ENCODE measurements at regions not wholly inside any gene's neighbourhood (a gene's known extent, or its start where the extent isn't known, plus 50 kb on each side); places are given as distances from the start of the nearest gene placed in this dataset.
A peak's percentile ranks its signal among the peaks of the same experiment; 100 is the strongest.

- Histone ChIP-seq H3K36me3 (ENCODE audit: control insufficient read depth in 3 of 3, insufficient read depth in 2 of 3, low read depth in 1 of 3, low read length in 3 of 3) (no peaks in the 10 kb centered on the region), H3K27ac (ENCODE audit: low read depth in 1 of 3, low read length in 2 of 3) (peak overlapping the region in 2 of 3 donors; percentile 3 to 65), H3K27me3 (ENCODE audit: control insufficient read depth in 3 of 3, insufficient read depth in 3 of 3, low read length in 3 of 3) (no peaks in the 10 kb centered on the region), H3K4me1 (ENCODE audit: control insufficient read depth in 3 of 3, insufficient read depth in 2 of 3, low read depth in 1 of 3, low read length in 2 of 3) (peaks cover 0 to 19% (median 9%) of the 10 kb centered on the region in 3 donors), H3K4me3 (ENCODE audit: low read depth in 1 of 3, low read length in 3 of 3) (no peak overlapping the region), H3K9me3 (ENCODE audit: control insufficient read depth in 2 of 2, insufficient read depth in 1 of 2, low read depth in 1 of 2, low read length in 1 of 2) (no peaks in the 10 kb centered on the region)
- FAIRE-seq (no peak), DNase-seq (peak in 1 of 2 donors; percentile 74)
- WGBS, 3 donors: 46 to 72% (median 70%) methylated on average over 6 of the region's 6 CpGs
Observed at GRCh38 chr3:113151461-113152031, 59.8 kb upstream of the BOC start.

GRCh38 chr3:113152849-113153248 is 58.5 kb upstream of the BOC start:
- H3K4me1 ChIP-seq (ENCODE audit: control insufficient read depth in 3 of 3, insufficient read depth in 2 of 3, low read depth in 1 of 3, low read length in 2 of 3): peaks cover 0 to 19% (median 8%) of the 10 kb centered on the region in 3 donors
- no peak for FAIRE-seq
- H3K9me3 ChIP-seq (ENCODE audit: control insufficient read depth in 2 of 2, insufficient read depth in 1 of 2, low read depth in 1 of 2, low read length in 1 of 2): no peaks in the 10 kb centered on the region

GRCh38 chr3:113153499-113154107 is 57.8 kb upstream of the BOC start:
- Histone ChIP-seq H3K27me3 (ENCODE audit: control insufficient read depth in 3 of 3, insufficient read depth in 3 of 3, low read length in 3 of 3) (no peaks in the 10 kb centered on the region), H3K36me3 (ENCODE audit: control insufficient read depth in 3 of 3, insufficient read depth in 2 of 3, low read depth in 1 of 3, low read length in 3 of 3) (no peaks in the 10 kb centered on the region), H3K4me1 (ENCODE audit: control insufficient read depth in 3 of 3, insufficient read depth in 2 of 3, low read depth in 1 of 3, low read length in 2 of 3) (peaks cover 0 to 14% (median 8%) of the 10 kb centered on the region in 3 donors), H3K9me3 (ENCODE audit: control insufficient read depth in 2 of 2, insufficient read depth in 1 of 2, low read depth in 1 of 2, low read length in 1 of 2) (peaks cover 0 to 3% of the 10 kb centered on the region in 2 donors), H3K4me3 (ENCODE audit: low read depth in 1 of 3, low read length in 3 of 3) (no peak overlapping the region), H3K27ac (ENCODE audit: low read depth in 1 of 3, low read length in 2 of 3) (no peak overlapping the region)
- FAIRE-seq (no peak), DNase-seq (no peak)
- WGBS, 3 donors: 75 to 83% (median 76%) methylated on average over 3 of the region's 3 CpGs

More at GRCh38 chr3:113152849-113153248, 58.5 kb upstream of the BOC start:
- DNase-seq: no peak
- no peak overlapping the region for H3K4me3 ChIP-seq (ENCODE audit: low read depth in 1 of 3, low read length in 3 of 3)
- WGBS, 3 donors: 50 to 53% (median 50%) methylated on average over 1 of the region's 1 CpG
- no peaks in the 10 kb centered on the region for H3K36me3 ChIP-seq (ENCODE audit: control insufficient read depth in 3 of 3, insufficient read depth in 2 of 3, low read depth in 1 of 3, low read length in 3 of 3)
- H3K27ac ChIP-seq (ENCODE audit: low read depth in 1 of 3, low read length in 2 of 3): no peak overlapping the region
- no peaks in the 10 kb centered on the region for H3K27me3 ChIP-seq (ENCODE audit: control insufficient read depth in 3 of 3, insufficient read depth in 3 of 3, low read length in 3 of 3)

- Histone ChIP-seq H3K27ac (ENCODE audit: low read depth in 1 of 3, low read length in 2 of 3) (no peak overlapping the region), H3K4me3 (ENCODE audit: low read depth in 1 of 3, low read length in 3 of 3) (no peak overlapping the region), H3K36me3 (ENCODE audit: control insufficient read depth in 3 of 3, insufficient read depth in 2 of 3, low read depth in 1 of 3, low read length in 3 of 3) (no peaks in the 10 kb centered on the region), H3K27me3 (ENCODE audit: control insufficient read depth in 3 of 3, insufficient read depth in 3 of 3, low read length in 3 of 3) (no peaks in the 10 kb centered on the region), H3K9me3 (ENCODE audit: control insufficient read depth in 2 of 2, insufficient read depth in 1 of 2, low read depth in 1 of 2, low read length in 1 of 2) (peaks cover 0 to 3% of the 10 kb centered on the region in 2 donors), H3K4me1 (ENCODE audit: control insufficient read depth in 3 of 3, insufficient read depth in 2 of 3, low read depth in 1 of 3, low read length in 2 of 3) (peaks cover 0 to 5% (median 2%) of the 10 kb centered on the region in 3 donors)
- no peak for DNase-seq
- no peak for FAIRE-seq
- WGBS, 3 donors: 84 to 87% (median 84%) methylated on average over 2 of the region's 2 CpGs
Observed at GRCh38 chr3:113156816-113157333, 54.5 kb upstream of the BOC start.

- Histone ChIP-seq H3K27ac (ENCODE audit: low read depth in 1 of 3, low read length in 2 of 3) (no peak overlapping the region), H3K9me3 (ENCODE audit: control insufficient read depth in 2 of 2, insufficient read depth in 1 of 2, low read depth in 1 of 2, low read length in 1 of 2) (peaks cover 0 to 3% of the 10 kb centered on the region in 2 donors), H3K4me1 (ENCODE audit: control insufficient read depth in 3 of 3, insufficient read depth in 2 of 3, low read depth in 1 of 3, low read length in 2 of 3) (no peaks in the 10 kb centered on the region), H3K27me3 (ENCODE audit: control insufficient read depth in 3 of 3, insufficient read depth in 3 of 3, low read length in 3 of 3) (no peaks in the 10 kb centered on the region), H3K4me3 (ENCODE audit: low read depth in 1 of 3, low read length in 3 of 3) (no peak overlapping the region), H3K36me3 (ENCODE audit: control insufficient read depth in 3 of 3, insufficient read depth in 2 of 3, low read depth in 1 of 3, low read length in 3 of 3) (no peaks in the 10 kb centered on the region)
- FAIRE-seq (no peak), DNase-seq (no peak)
- 73 to 84% (median 76%) methylated on average over 3 of the region's 3 CpGs for WGBS, 3 donors
Observed at GRCh38 chr3:113157408-113158030, 53.8 kb upstream of the BOC start.

- Histone ChIP-seq H3K4me1 (ENCODE audit: control insufficient read depth in 3 of 3, insufficient read depth in 2 of 3, low read depth in 1 of 3, low read length in 2 of 3) (no peaks in the 10 kb centered on the region), H3K27me3 (ENCODE audit: control insufficient read depth in 3 of 3, insufficient read depth in 3 of 3, low read length in 3 of 3) (no peaks in the 10 kb centered on the region), H3K4me3 (ENCODE audit: low read depth in 1 of 3, low read length in 3 of 3) (no peak overlapping the region), H3K27ac (ENCODE audit: low read depth in 1 of 3, low read length in 2 of 3) (no peak overlapping the region), H3K9me3 (ENCODE audit: control insufficient read depth in 2 of 2, insufficient read depth in 1 of 2, low read depth in 1 of 2, low read length in 1 of 2) (peaks cover 0 to 3% of the 10 kb centered on the region in 2 donors), H3K36me3 (ENCODE audit: control insufficient read depth in 3 of 3, insufficient read depth in 2 of 3, low read depth in 1 of 3, low read length in 3 of 3) (no peaks in the 10 kb centered on the region)
- DNase-seq (peak in 1 of 2 donors; percentile 21), FAIRE-seq (no peak)
- WGBS, 3 donors: 61 to 87% (median 67%) methylated on average over 4 of the region's 4 CpGs
Observed at GRCh38 chr3:113158171-113158570, 53.2 kb upstream of the BOC start.
